ENCODE measurements at regions not wholly inside any gene's neighbourhood (a gene's known extent, or its start where the extent isn't known, plus 50 kb on each side); places are given as distances from the start of the nearest gene placed in this dataset.

- ATAC-seq (no peak), DNase-seq (ENCODE audit: low spot score) (peak; percentile 54)
- intact Hi-C loops (cut with DNase I), result no loop called here
Observed at GRCh38 chr2:8457699-8458502, 224.0 kb upstream of the ID2 start.

GRCh38 chr2:8458503-8459459 is 223.1 kb upstream of the ID2 start:
- DNase-seq (ENCODE audit: low spot score) (peak; percentile 31), ATAC-seq (no peak)
- intact Hi-C loops (cut with DNase I), result no loop called here

DNA sequence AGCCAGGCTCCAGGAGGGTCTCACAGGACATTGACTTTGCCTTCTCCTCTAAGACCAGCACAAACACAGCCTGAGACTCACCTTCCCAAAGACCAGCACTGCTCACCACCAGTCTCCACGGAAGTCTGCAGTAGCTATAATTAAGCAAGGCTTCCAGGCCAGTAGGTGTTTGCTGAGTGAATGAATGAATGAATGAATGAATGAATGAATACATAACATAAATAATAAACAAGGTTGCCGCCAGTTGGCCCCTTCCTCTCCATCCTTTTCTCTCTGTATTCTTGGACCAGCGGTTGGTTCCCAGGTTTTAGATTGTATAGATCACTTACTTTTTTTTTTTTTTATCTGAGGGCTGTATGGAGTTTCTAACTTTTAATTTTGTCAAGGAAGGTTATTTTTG is 222.4 kb upstream of the ID2 start:
- ATAC-seq (no peak), DNase-seq (ENCODE audit: low spot score) (peak; percentile 10)
- intact Hi-C loops (cut with DNase I), result no loop called here

GRCh38 chr2:8461341-8461740 is 220.5 kb upstream of the ID2 start:
- intact Hi-C loops (cut with DNase I), result no loop called here
- DNase-seq (ENCODE audit: low spot score) (peak; percentile 15), ATAC-seq (no peak)

DNA sequence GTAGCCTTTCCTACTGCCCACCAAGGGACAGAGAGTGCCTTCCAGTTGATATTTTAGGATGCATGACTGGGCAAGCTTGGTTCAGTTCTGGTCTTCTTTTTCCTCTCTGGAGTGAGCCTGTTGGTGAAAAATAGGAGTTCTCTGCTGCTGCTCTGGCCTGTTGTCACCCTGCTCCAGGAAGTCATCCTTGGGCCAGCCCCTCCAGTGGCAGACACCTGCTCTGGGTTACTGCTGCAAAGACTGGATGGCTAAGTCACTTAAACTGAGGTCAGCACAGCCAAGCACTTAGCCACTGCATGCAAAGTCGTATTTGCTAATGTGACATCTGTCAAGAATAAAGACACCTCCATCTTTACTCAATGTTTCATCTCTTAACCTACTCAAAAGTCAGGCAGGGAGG is 219.6 kb upstream of the ID2 start:
- no peak for ATAC-seq
- DNase-seq (ENCODE audit: low spot score), result peak; percentile 21
- intact Hi-C loops (cut with DNase I), result no loop called here

GRCh38 chr2:8462899-8463648 is 218.8 kb upstream of the ID2 start:
- DNase-seq (ENCODE audit: low spot score), result peak; percentile 45
- no peak for ATAC-seq
- intact Hi-C loops (cut with DNase I), result no loop called here

DNA sequence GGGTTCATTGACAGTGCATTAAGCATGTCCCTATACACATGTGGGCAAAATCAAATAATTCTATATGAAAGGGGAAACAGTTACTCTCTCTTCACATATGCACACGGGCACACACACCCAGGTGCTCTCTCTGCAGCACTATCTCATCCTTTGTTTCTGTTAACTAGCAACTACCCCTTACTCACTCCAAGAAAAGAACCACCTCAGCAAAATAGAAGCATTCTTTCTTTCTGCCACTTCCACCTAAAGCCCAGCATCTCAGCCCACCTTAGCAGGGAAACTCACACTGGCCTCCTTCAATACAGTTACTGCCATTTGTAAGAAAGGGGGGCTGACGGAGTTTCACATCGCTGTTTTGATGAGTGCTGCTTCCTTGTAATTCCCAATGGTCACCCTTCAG is 216.3 kb upstream of the ID2 start:
- ATAC-seq, result no peak
- DNase-seq (ENCODE audit: low spot score), result no peak
- intact Hi-C loops (cut with DNase I), result no loop called here

DNA sequence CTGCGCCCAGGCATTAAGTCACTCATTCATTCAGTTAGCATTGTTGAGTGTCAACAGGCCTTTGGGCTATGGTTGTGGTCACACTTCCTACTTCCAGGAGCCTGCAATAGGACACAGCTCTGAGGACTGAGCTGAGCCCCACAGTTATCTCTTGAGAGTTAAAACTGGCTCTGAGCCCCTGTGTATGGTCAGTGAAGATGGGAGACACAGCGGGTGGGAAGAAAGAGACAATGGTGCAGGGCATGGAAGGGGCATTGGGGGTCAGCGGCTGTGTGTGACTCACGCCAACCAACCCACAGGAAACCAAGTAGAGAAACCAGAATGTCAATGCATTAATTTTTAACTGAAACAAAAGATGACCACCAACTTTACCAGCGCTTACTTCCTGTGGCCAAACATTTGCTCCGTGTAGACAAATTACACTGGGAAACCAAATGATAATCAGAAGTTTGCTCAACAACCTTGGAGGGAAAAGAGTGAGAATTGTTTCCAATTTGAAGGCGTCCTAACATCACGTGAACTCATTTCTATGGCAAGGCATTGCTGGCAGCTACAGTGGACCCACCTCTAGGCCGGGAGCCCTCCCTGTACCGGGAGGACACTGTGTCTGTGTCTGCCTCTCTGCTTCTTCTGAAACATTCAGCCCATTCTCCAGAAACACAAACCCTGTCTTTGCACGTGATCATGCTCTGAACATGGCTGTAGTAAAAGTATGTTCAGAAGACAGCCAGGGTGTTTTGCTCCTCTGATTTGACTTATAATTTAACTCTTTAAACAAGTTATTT is 212.0 kb upstream of the ID2 start:
- ATAC-seq (no peak), DNase-seq (ENCODE audit: low spot score) (peak; percentile 9)
- intact Hi-C loops (cut with DNase I), result no loop called here

DNA sequence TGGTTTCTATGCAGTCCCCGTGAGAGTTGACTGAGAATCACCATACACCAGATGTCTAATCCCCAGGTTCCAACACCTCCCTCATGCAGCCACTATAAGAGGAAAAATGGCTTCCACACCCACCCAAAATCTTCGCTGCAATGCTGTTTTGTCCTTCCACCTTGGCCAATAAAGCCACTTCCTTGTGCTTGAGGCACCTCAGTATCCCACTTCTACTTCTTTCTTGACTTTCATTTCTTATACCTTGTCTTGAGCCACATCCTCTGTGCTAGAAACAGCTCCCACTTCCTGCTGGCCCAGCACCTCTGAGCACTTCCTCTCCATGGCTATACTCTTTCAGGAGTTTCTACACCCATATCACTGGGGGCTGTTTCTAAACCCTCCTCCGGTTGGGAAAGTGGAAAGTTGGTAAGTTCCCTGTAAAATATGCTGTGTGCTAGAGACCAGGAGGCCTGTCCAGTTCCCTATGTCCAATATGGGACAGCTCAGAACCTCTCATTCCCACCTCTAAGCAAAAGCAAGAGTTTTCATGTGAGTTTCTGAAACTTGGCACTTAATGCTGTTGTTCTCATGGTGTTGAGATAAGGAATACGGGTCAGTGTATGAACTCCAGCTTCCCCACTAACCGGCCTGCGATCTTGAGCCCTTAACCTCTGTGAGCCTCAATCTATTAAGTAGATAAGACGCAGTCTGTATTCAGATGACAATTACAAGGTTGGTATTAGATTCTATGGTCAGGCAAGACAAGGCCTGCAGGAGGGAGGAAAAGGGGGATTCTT is 209.1 kb upstream of the ID2 start:
- ATAC-seq (no peak), DNase-seq (ENCODE audit: low spot score) (no peak)
- intact Hi-C loops (cut with DNase I), result no loop called here

- ATAC-seq (no peak), DNase-seq (ENCODE audit: low spot score) (no peak)
- intact Hi-C loops (cut with DNase I), result no loop called here
Observed at GRCh38 chr2:8475349-8476031, 206.4 kb upstream of the ID2 start.

DNA sequence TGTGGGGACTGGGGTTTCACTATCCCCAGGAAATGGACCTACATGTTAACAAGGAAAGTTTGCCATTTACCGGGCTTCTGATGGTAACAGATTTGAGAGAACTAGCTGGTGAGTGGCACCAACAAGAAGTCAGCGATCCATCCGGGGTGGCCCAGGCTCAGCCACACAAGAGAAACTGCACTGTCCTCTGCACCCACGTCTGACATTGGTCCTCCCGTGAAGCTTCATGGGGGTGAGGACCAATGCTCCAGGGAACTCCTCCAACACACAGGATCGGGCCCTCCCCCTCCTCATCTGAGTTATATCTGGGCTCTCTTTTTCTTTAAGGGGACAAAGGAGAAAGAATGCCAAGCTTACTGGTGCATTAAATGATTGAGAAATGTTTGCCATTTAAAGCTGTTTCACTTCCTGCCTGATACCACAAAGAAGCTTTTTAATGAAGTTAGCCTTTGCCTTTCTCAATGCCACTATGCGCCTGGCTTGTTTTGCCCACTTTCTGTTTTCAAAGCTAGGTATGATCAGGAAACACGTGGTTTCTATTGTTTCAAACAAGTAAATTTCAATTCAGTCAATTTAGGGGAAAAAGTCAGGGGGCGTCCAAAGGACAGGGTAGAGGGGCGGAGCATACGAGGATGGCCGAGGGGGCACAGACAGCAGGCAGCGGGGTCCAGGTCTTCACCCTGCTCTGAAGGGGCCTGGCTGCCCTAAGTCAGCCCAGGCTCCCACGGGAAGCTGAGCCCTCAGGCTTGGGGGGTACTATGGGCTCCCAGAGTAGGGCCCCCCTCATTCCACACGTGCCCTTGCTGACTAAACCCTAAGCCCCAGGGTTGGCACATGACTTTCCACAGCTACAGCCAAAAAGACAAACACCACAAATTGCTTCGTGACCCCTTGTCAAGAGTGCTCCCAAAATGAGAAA is 204.0 kb upstream of the ID2 start:
- DNase-seq (ENCODE audit: low spot score), result no peak
- ATAC-seq, result peak; percentile 51
- intact Hi-C loops (cut with DNase I), result no loop called here

DNA sequence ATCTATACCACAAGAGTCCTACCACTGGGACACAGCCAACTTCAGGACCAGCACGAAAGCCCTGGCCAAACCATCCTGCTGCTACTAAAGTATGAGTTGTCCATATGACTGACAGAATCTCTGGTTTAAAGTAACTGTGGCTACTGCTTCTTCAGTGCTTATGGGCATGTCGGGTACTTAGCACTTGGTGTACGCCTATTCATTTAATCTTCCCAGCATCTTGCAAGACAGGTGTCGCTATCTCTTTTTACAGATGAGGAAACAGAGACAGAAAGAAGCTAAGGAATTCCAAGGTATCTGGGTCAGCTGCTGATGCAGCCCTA is 203.4 kb upstream of the ID2 start:
- DNase-seq (ENCODE audit: low spot score), result peak; percentile 54
- peak; percentile 15 for ATAC-seq
- intact Hi-C loops (cut with DNase I), result no loop called here

GRCh38 chr2:8479298-8479697 is 202.6 kb upstream of the ID2 start:
- intact Hi-C loops (cut with DNase I), result no loop called here
- ATAC-seq, result peak; percentile 29
- peak; percentile 41 for DNase-seq (ENCODE audit: low spot score)

DNA sequence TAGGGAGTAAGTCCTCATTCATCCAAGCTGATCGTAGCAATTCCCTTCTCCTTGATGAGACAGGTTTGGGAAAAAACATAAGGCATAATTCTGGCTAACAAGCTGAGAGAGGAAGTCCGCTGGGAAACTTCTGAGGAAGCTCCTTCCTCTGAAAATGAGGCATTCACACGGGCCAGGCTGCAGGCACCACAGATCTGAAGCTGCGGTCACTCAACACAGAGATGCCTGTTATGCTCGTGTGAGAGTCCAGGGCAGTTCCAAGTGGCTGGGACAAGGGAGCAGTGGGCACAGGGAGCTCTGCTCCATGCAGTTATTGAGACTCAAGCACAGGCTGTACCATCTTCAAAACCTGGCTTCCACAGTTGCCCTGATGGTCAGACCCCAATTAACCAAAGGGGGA is 200.9 kb upstream of the ID2 start:
- intact Hi-C loops (cut with DNase I), result no loop called here
- DNase-seq (ENCODE audit: low spot score) (peak; percentile 32), ATAC-seq (no peak)

GRCh38 chr2:8481463-8482009 is 200.3 kb upstream of the ID2 start:
- DNase-seq (ENCODE audit: low spot score), result peak; percentile 13
- no peak for ATAC-seq
- intact Hi-C loops (cut with DNase I), result no loop called here

GRCh38 chr2:8482432-8482831 is 199.4 kb upstream of the ID2 start:
- intact Hi-C loops (cut with DNase I), result no loop called here
- peak; percentile 18 for DNase-seq (ENCODE audit: low spot score)
- no peak for ATAC-seq
